ENCODE measurements at regions not wholly inside any gene's neighbourhood (a gene's known extent, or its start where the extent isn't known, plus 50 kb on each side); places are given as distances from the start of the nearest gene placed in this dataset.

GRCh38 chr5:163619951-163620350, 114.5 kb downstream of the MAT2B start:
- no peak for DNase-seq (ENCODE audit: low read depth)

- no peak for DNase-seq (ENCODE audit: low read depth)
Measured at GRCh38 chr5:163622799-163623198, 117.4 kb downstream of the MAT2B start.

- DNase-seq (ENCODE audit: low read depth): no peak
Measured at GRCh38 chr5:163623524-163623923, 118.1 kb downstream of the MAT2B start.

- DNase-seq (ENCODE audit: low read depth): no peak
Measured at GRCh38 chr5:163623986-163624385, 118.6 kb downstream of the MAT2B start.

GRCh38 chr5:163624431-163624830, 119.0 kb downstream of the MAT2B start:
- no peak for DNase-seq (ENCODE audit: low read depth)

- no peak for DNase-seq (ENCODE audit: low read depth)
Measured at GRCh38 chr5:163626904-163627434, 121.5 kb downstream of the MAT2B start.

- no peak for DNase-seq (ENCODE audit: low read depth)
Measured at GRCh38 chr5:163631856-163632255, 126.4 kb downstream of the MAT2B start.

GRCh38 chr5:163633926-163634460, 128.6 kb downstream of the MAT2B start:
- DNase-seq (ENCODE audit: low read depth): no peak

- DNase-seq (ENCODE audit: low read depth): no peak
Measured at GRCh38 chr5:163635631-163636030, 130.2 kb downstream of the MAT2B start.

GRCh38 chr5:163642904-163643303, 137.5 kb downstream of the MAT2B start:
- no peak for DNase-seq (ENCODE audit: low read depth)

- no peak for DNase-seq (ENCODE audit: low read depth)
Measured at GRCh38 chr5:163645421-163646416, 140.3 kb downstream of the MAT2B start.

- DNase-seq (ENCODE audit: low read depth): no peak
Measured at GRCh38 chr5:163649514-163649913, 144.1 kb downstream of the MAT2B start.

- DNase-seq (ENCODE audit: low read depth): no peak
Measured at GRCh38 chr5:163653526-163653925, 148.1 kb downstream of the MAT2B start.

- no peak for DNase-seq (ENCODE audit: low read depth)
Measured at GRCh38 chr5:163658702-163659567, 153.5 kb downstream of the MAT2B start.

GRCh38 chr5:163659568-163659902, 154.1 kb downstream of the MAT2B start:
- no peak for DNase-seq (ENCODE audit: low read depth)

GRCh38 chr5:163660486-163660885, 155.1 kb downstream of the MAT2B start:
- DNase-seq (ENCODE audit: low read depth): no peak

GRCh38 chr5:163661360-163661759, 155.9 kb downstream of the MAT2B start:
- DNase-seq (ENCODE audit: low read depth): no peak

GRCh38 chr5:163670036-163670435, 164.6 kb downstream of the MAT2B start:
- no peak for DNase-seq (ENCODE audit: low read depth)

- DNase-seq (ENCODE audit: low read depth): no peak
Measured at GRCh38 chr5:163677092-163677491, 171.7 kb downstream of the MAT2B start.

GRCh38 chr5:163682234-163682633, 176.8 kb downstream of the MAT2B start:
- no peak for DNase-seq (ENCODE audit: low read depth)

GRCh38 chr5:163687414-163687813, 182.0 kb downstream of the MAT2B start:
- DNase-seq (ENCODE audit: low read depth): no peak

GRCh38 chr5:163692091-163692490, 186.7 kb downstream of the MAT2B start:
- DNase-seq (ENCODE audit: low read depth): no peak

All from myocyte (in vitro differentiated cells).